ENCODE measurements at regions not wholly inside any gene's neighbourhood (a gene's known extent, or its start where the extent isn't known, plus 50 kb on each side); places are given as distances from the start of the nearest gene placed in this dataset.

DNA sequence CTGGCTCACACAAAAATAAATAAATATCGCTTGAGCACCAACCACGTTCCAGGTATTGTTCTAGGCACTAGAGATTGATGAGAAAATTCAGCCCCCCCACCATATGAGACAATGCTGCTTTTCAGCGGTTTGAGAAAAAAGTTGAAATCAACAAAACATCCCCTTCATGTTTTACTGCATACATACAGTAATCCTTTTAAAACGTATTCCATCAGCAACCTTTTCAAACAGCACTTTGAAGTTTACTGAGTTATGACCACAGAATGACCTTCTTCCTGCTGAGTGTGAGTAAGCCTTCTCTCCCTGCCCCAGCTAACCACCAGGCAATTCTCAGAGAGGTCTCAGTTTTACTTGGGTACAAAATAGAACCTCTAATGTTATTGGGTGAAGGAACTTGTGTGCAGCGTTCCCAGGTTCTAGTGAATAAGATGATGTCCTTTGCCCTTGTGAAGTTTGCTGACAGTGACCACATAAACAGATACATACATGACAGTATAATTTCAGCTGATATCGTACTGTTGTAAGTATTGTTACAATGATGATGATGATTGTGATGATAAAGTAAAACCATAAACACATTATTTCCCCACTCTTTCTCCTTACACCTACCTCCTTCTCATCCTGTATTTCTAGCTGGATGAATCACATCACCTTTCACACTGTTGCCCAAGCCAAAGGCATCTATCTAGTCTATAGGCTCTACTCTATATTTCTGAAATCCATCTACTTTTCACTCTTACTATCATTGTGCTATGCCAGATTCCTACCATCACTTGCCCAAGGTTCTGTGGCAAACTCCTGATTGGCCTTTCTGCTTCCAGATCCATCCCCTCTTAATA lies 124.4 kb upstream of the KRR1 start:
- no peak overlapping the region for H3K4me3 ChIP-seq
- no peak overlapping the region for H3K27ac ChIP-seq
- no peaks in the 10 kb centered on the region for H3K9me3 ChIP-seq
- intact Hi-C loops (cut with DNase I), result loop anchor here in 1 of 10 donors (10.0 kb wide), 1 partner anchor 179 kb away; no protein-coding TSS in a partner anchor
- no peaks in the 10 kb centered on the region for H3K36me3 ChIP-seq
- peaks cover 0 to 21% (median 0%) of the 10 kb centered on the region in 12 donors for H3K4me1 ChIP-seq
- DNase-seq (no peak), ATAC-seq (no peak)
- 86 to 90% (median 87%) methylated on average over 6 of the region's 6 CpGs for WGBS, 4 donors
- H3K27me3 ChIP-seq, result no peaks in the 10 kb centered on the region
- TF ChIP-seq POLR2A (IDR thresholded peaks at IDR 0.05) (no peak), CTCF (IDR thresholded peaks at IDR 0.05) (no peak)

DNA sequence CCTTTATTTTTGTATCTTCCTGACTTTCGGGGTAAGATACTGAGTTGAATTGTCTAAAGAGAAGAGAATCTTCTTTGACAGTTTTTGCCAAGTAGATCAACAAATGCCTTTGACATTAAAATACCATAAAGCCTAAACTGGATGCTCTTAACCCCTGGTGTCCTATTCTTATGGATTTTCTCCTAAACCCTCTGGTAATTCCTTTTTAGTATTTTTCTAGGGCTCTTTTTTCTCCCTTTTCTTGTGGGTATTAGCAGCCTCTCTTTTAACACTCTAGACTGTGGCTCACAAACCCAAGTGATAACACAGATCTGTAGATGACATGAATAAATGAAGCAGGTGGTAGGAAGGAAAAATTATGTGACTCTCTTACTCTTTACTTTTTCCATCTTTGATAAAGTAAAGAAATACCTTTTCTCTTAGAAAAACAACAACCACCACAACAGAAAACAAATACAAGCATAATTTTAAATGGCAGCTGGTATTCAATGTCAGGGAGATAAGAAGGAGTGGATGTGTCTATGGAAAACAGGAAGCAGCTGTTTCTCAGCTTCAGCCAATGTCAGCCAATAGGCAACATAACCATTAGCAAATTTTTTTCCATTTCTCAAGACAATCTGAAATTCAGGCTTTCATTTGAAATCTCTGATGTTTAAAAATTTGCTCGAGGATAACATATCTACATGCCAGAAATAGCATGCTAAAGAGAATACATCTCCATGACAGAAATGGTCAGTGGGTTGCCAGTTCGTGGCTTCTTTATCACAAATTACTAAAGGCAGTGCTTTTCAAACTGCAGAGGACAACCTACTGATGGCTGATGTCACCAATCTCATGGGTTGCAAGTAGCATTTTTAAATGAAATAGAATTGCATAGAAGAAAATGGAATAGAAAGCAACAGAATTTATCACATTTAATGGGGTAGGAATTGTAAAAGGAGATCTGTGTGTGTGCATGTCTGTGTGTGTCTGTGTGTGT lies 123.1 kb upstream of the KRR1 start:
- TF ChIP-seq POLR2A (IDR thresholded peaks at IDR 0.05) (no peak), CTCF (IDR thresholded peaks at IDR 0.05) (no peak)
- intact Hi-C loops (cut with DNase I), result loop anchor here in 1 of 10 donors (10.0 kb wide), 1 partner anchor 180 kb away; no protein-coding TSS in a partner anchor
- Histone ChIP-seq H3K27ac (peak overlapping the region in 3 of 12 donors; percentile 1 to 24 (median 8)), H3K36me3 (no peaks in the 10 kb centered on the region), H3K4me1 (peaks cover 0 to 21% (median 0%) of the 10 kb centered on the region in 12 donors), H3K27me3 (no peaks in the 10 kb centered on the region), H3K4me3 (no peak overlapping the region), H3K9me3 (peaks cover 0 to 8% (median 0%) of the 10 kb centered on the region in 12 donors)
- no peak for DNase-seq
- ATAC-seq, result no peak
- WGBS, 4 donors, result 43 to 59% (median 49%) methylated on average over 3 of the region's 3 CpGs

DNA sequence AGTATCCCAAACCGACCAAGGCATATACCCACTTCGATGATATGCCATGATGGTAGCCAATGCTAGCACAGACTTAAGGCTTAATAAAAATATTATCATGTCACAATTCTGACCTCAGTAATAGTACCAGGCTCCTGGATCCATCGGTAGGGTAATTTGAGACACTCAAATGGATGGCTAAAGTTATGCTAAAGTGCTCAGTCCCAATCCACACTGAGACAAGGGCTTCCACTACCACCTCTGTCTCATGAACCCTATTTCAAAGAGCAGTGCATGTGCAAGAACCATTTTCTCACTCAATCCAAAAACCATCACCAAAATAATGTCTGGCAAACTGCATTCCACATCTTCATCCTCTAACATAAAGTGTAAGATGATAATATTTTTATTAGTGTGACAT lies 122.4 kb upstream of the KRR1 start:
- 84 to 97% (median 88%) methylated on average over 3 of the region's 3 CpGs for WGBS, 4 donors
- Histone ChIP-seq H3K27ac (no peak overlapping the region), H3K4me1 (peaks cover 0 to 21% (median 0%) of the 10 kb centered on the region in 12 donors), H3K27me3 (no peaks in the 10 kb centered on the region), H3K4me3 (no peak overlapping the region), H3K36me3 (no peaks in the 10 kb centered on the region), H3K9me3 (peaks cover 0 to 8% (median 0%) of the 10 kb centered on the region in 12 donors)
- TF ChIP-seq POLR2A (IDR thresholded peaks at IDR 0.05), result no peak
- no peak for TF ChIP-seq CTCF (IDR thresholded peaks at IDR 0.05)
- ATAC-seq (no peak), DNase-seq (no peak)
- intact Hi-C loops (cut with DNase I), result loop anchor here in 1 of 10 donors (10.0 kb wide), 1 partner anchor 181 kb away; no protein-coding TSS in a partner anchor

Measured in heart left ventricle (tissue), 16 donors.